ENCODE measurements at regions not wholly inside any gene's neighbourhood (a gene's known extent, or its start where the extent isn't known, plus 50 kb on each side); places are given as distances from the start of the nearest gene placed in this dataset.
"Not testable (repeated sequence)": the region's sequence is repeated elsewhere in the genome, so short reads cannot be mapped to it uniquely, and the experiment has no call there.

DNA sequence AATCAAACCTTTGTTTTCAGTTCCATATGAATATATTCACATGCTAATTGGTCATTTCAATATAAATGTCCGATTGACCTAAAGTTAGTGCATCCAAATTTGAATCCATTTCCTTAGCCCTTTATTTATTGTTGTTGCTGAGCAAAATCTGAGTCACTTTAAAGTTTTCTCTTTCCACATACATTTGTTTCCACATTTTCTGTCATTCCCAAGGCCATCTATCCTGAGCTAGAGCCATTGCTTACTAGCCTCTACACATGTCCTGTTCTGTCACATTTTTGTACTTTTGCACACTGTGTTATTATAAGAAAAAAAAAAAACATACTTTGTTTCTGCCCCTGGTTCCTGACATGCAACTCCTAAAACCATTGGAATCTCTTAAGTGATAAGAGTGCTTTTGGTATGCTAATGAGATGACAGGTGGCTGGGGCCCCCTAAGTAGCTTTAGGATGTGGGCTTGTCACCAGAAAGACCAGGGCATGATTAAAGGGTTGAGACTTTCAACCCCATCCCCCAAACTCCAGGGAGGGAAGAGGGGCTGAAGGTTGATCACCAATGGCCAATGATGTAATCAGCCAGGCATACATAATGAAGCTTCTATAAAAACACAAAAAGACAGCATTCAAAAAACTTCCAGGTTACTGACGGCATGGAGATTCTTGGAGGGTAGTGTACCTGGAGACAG is 353.3 kb upstream of the MAGEB16 start:
- TF ChIP-seq, protein P1, sequence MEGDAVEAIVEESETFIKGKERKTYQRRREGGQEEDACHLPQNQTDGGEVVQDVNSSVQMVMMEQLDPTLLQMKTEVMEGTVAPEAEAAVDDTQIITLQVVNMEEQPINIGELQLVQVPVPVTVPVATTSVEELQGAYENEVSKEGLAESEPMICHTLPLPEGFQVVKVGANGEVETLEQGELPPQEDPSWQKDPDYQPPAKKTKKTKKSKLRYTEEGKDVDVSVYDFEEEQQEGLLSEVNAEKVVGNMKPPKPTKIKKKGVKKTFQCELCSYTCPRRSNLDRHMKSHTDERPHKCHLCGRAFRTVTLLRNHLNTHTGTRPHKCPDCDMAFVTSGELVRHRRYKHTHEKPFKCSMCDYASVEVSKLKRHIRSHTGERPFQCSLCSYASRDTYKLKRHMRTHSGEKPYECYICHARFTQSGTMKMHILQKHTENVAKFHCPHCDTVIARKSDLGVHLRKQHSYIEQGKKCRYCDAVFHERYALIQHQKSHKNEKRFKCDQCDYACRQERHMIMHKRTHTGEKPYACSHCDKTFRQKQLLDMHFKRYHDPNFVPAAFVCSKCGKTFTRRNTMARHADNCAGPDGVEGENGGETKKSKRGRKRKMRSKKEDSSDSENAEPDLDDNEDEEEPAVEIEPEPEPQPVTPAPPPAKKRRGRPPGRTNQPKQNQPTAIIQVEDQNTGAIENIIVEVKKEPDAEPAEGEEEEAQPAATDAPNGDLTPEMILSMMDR (IDR thresholded peaks at IDR 0.05): no peak
- Mint-ChIP-seq H3K36me3 (ENCODE audit: low read depth) (no peaks in the 10 kb centered on the region), H3K27me3 (ENCODE audit: insufficient read depth) (no peaks in the 10 kb centered on the region), H3K27ac (no peak overlapping the region), H3K4me3 (no peak overlapping the region), H3K9me3 (no peaks in the 10 kb centered on the region), H3K4me1 (ENCODE audit: low read depth) (no peaks in the 10 kb centered on the region)
- DNase-seq: no peak

DNA sequence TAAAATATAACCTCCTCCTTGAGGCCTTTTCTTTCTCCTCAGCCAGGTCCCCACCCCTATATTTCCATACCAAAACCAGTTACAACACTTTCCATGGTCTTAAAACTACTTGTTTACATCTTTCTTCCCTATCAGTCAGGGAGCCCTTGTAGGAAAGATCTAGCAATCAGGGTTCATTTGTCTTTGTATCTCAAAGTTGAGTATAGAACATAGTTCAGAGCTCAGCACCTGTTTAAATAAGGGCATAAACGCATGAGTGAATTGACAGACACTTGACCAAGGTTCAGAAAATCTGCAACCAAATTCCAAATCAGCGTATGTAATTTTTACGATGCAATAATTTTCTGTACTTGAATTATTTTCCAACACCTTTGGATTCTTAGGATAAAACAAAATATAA is 352.2 kb upstream of the MAGEB16 start:
- no peaks in the 10 kb centered on the region for H3K36me3 Mint-ChIP-seq (ENCODE audit: low read depth)
- no peaks in the 10 kb centered on the region for H3K27me3 Mint-ChIP-seq (ENCODE audit: insufficient read depth)
- no peak overlapping the region for H3K4me3 Mint-ChIP-seq
- H3K4me1 Mint-ChIP-seq (ENCODE audit: low read depth): no peaks in the 10 kb centered on the region
- H3K9me3 Mint-ChIP-seq: no peaks in the 10 kb centered on the region
- no peak overlapping the region for H3K27ac Mint-ChIP-seq
- TF ChIP-seq, protein P1 (IDR thresholded peaks at IDR 0.05): no peak
- DNase-seq: no peak

DNA sequence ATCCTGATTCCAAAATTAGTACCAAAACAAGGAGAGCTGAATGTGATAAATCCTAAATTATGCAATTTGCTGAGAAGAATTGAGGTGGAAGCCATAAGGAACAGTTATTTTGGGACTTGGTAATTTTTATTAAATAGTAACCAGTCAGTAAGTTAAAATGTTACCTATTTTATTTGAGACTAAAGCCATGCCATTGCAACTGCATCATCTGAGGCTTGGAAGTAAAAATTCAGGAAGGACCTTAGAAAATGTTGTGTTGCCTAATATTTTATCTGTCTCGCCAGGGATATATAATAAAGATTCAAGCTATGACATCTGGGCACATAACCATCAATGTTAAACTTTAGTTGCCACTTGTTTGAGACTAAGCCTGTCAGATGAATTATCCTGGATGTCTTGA is 341.3 kb upstream of the MAGEB16 start:
- Mint-ChIP-seq H3K27ac (no peak overlapping the region), H3K4me1 (ENCODE audit: low read depth) (no peaks in the 10 kb centered on the region), H3K36me3 (ENCODE audit: low read depth) (no peaks in the 10 kb centered on the region), H3K9me3 (no peaks in the 10 kb centered on the region), H3K27me3 (ENCODE audit: insufficient read depth) (no peaks in the 10 kb centered on the region), H3K4me3 (no peak overlapping the region)
- TF ChIP-seq, protein P1 (IDR thresholded peaks at IDR 0.05): no peak
- DNase-seq: no peak

DNA sequence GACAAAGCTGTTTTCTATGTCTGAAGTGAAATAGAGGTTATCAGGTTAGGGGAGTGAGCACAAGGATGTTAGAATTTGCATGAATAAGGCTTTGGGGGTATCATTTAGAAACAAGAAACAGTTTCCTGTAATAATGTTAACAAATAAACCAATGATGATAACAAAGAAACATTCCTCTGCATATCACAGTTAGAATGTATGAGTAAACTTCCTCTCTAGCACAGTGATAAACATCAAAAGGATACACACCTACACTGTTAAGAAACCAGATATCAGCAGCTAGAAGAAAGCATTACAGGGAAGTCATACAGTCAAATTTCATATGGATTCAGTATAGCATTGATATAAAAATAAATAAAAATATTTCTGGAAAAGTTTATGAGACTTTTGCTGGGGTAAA is 340.0 kb upstream of the MAGEB16 start:
- no peak for DNase-seq
- TF ChIP-seq, protein P1 (IDR thresholded peaks at IDR 0.05): no peak
- H3K9me3 Mint-ChIP-seq: no peaks in the 10 kb centered on the region
- H3K27ac Mint-ChIP-seq: no peak overlapping the region
- H3K4me3 Mint-ChIP-seq: no peak overlapping the region
- H3K4me1 Mint-ChIP-seq (ENCODE audit: low read depth): no peaks in the 10 kb centered on the region
- H3K27me3 Mint-ChIP-seq (ENCODE audit: insufficient read depth): no peaks in the 10 kb centered on the region
- no peaks in the 10 kb centered on the region for H3K36me3 Mint-ChIP-seq (ENCODE audit: low read depth)

DNA sequence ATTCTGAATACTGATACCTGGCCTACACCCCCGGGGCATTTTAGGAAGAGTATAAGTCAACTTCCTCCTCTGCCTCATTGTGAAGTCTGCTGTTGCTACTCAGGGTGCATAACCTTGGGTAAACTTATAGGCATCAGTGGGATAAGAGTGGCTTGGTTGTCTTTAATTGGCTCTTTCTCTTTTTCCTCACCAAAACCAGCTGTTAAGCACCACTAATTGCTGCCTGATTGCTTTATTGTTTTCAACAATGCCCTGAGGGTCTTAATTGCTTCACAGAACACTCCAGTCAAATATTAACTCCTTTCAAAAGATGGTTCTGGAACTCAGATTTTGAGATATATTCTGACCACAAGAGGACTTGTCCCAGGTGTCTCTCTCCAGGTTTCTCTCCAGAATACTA is 337.0 kb upstream of the MAGEB16 start:
- Mint-ChIP-seq H3K36me3 (ENCODE audit: low read depth) (no peaks in the 10 kb centered on the region), H3K27me3 (ENCODE audit: insufficient read depth) (no peaks in the 10 kb centered on the region; the same call in 1 of the 2 replicates), H3K9me3 (no peaks in the 10 kb centered on the region), H3K27ac (no peak overlapping the region), H3K4me1 (ENCODE audit: low read depth) (no peaks in the 10 kb centered on the region), H3K4me3 (no peak overlapping the region)
- no peak for DNase-seq
- TF ChIP-seq, protein P1 (IDR thresholded peaks at IDR 0.05): no peak

DNA sequence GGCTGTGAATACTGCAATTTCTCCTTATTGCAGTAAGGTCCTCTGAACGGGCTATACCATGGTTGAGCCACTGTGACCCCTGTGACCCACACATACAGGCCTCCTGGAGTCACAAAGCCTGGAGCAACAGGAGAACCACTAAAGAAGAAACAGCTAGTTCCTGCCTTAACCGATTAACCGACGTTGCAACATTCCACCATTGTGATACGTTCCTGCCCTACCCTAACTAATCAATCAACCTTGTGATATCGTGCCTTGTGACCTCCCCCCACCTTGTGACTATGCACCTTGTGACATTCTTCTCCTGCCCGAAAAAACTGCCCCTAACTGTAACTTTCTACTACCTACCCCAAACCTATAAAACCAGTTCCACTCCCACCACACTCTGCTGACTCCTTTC is 301.5 kb upstream of the MAGEB16 start:
- H3K4me1 Mint-ChIP-seq (ENCODE audit: low read depth); H3K4me3 Mint-ChIP-seq; H3K27me3 Mint-ChIP-seq (ENCODE audit: insufficient read depth); H3K36me3 Mint-ChIP-seq (ENCODE audit: low read depth); H3K9me3 Mint-ChIP-seq; DNase-seq; H3K27ac Mint-ChIP-seq: not testable (repeated sequence)

DNA sequence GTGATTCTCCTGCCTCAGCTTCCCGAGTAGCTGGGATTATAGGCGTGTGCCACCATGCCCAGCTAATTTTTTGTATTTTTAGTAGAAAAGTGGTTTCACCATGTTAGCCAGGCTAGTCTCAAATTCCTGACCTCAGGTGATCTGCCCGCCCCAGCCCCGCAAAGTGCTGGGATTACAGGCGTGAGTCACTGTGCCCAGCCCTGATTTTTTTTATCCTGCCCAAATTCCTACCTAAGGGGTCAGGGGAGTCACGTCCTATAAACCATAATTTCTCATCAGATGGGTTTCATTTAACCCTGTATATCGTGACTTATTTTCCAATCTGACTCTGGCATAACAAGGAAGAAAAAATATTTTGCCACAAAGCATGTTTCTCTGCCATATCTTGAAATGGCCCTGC is 300.7 kb upstream of the MAGEB16 start:
- not testable (repeated sequence) for H3K27me3 Mint-ChIP-seq (ENCODE audit: insufficient read depth); H3K36me3 Mint-ChIP-seq (ENCODE audit: low read depth); H3K9me3 Mint-ChIP-seq; DNase-seq; H3K4me1 Mint-ChIP-seq (ENCODE audit: low read depth); H3K4me3 Mint-ChIP-seq; H3K27ac Mint-ChIP-seq
